GM20000 (cell line): ENCODE measurements at regions not wholly inside any gene's neighbourhood (a gene's known extent, or its start where the extent isn't known, plus 50 kb on each side); places are given as distances from the start of the nearest gene placed in this dataset.
"Not testable (repeated sequence)": the region's sequence is repeated elsewhere in the genome, so short reads cannot be mapped to it uniquely, and the experiment has no call there.

Source experiments
- DNase-seq: peaks from one replicate; pipeline ENCODE4 v3.0.0; 2012; ENCODE audit warnings: low spot score
- TF ChIP-seq, protein P1 (sequence below): IDR thresholded peaks from 2 replicates; pipeline ENCODE4 v1.5.1; 2012; ENCODE audit warnings: mild to moderate bottlenecking, control low read depth; ENCODE audit errors: extremely low read depth, missing control alignments

DNA sequence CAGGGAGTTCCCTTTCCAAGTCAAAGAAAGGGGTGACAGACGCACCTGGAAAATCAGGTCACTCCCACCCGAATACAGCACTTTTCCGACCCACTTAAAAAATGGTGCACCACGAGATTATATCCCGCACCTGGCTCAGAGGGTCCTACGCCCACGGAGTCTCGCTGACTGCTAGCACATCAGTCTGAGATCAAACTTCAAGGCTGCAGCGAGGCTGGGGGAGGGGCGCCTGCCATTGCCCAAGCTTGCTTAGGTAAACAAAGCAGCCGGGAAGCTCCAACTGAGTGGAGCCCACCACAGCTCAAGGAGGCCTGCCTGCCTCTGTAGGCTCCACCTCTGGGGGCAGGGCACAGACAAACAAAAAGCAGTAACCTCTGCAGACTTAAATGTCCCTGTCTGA, 277.8 kb upstream of the ARHGAP42 start:
- not testable (repeated sequence) for DNase-seq

DNA sequence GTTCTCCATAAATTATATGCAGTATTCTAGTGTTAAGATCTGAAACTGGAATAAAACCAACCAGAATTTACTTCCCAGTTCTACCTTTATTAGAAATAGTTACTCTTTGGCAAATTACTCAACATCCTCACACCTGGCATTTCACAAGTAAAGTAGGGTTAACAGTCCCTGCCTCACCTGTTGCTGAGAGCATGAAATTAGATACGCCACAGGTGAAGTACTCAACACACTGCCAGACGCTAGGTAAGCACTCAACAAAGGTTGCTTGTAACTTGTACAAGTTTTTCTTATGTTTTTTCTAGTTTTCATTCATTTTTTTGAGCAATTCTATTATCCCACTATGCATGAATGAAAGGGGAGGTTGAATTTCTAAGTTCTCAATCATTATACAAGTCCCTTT, 267.6 kb upstream of the ARHGAP42 start:
- TF ChIP-seq, protein P1, sequence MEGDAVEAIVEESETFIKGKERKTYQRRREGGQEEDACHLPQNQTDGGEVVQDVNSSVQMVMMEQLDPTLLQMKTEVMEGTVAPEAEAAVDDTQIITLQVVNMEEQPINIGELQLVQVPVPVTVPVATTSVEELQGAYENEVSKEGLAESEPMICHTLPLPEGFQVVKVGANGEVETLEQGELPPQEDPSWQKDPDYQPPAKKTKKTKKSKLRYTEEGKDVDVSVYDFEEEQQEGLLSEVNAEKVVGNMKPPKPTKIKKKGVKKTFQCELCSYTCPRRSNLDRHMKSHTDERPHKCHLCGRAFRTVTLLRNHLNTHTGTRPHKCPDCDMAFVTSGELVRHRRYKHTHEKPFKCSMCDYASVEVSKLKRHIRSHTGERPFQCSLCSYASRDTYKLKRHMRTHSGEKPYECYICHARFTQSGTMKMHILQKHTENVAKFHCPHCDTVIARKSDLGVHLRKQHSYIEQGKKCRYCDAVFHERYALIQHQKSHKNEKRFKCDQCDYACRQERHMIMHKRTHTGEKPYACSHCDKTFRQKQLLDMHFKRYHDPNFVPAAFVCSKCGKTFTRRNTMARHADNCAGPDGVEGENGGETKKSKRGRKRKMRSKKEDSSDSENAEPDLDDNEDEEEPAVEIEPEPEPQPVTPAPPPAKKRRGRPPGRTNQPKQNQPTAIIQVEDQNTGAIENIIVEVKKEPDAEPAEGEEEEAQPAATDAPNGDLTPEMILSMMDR: no peak
- no peak for DNase-seq

DNA sequence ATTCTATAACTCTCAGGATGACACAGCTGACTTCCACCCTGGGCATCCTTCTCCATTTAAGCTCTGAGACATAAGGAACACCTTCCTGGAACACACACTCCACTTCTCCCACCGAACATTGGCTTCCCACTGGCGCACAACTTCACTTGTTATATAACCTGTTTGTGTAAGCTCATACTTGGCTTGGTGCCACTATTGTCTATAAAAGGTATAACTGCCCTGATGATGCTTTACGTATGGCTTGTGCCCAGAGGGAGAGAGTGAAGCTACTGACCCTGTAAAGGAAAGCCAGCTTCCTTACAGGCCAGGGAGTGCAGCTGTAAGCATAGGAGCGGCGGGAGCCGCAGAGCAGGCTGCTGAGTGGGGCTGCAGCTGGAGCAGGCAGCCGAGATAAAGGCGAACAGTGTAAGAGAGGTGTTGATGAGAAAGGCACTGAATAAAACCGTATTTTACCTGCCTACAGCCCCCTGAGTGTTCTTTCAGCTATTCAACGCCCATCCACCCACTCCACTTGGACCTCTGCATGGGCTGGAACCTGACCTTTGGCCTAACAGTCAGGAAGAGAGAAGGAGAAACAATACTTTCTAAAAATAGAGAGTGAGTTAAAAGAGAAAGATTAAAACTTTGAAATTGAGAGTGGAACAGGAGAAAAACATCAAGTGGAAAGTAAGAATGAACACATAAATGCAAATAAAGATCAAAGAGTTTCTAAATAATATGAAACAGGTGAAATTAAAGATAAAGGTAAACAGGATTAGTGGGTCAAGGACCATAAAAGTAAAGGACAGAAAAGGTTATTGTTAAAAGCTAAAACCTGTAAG, 252.1 kb upstream of the ARHGAP42 start:
- TF ChIP-seq, protein P1: no peak
- no peak for DNase-seq

DNA sequence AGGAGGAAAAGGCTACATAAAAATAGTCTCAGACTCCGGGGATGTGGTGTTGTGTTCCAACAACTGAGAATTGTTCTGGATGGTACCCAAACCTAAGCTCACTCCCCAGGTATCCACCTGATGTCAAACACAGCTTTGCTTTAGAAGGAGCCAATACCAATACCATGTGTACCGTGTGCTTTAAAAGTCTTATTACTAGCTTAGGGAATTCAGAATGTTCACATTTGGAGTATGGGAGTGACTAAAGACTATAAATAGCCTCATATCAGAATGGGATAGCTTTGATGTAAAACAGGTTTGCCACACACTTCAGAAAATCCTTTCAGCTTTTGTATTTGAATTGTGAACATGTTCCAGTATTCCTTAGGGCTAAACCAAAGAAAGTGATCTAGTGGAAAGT, 248.7 kb upstream of the ARHGAP42 start:
- TF ChIP-seq, protein P1: no peak
- no peak for DNase-seq

DNA sequence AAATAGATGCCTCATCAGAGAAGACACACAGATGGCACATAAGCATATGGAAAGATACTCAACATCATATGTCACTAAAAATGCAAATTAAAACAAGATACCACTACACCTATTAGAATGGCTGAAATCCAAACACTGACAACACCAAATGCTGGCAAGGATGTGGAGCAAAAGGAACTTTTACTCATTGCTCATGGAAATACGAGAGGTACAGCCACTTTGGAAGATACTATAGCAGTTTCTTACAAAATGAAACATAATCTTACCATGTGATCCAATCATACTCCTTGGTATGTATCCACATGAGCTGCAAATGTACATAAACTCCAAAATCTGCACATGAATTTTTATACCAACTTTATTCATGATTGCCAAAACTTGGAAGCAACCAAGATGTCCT, 246.0 kb upstream of the ARHGAP42 start:
- TF ChIP-seq, protein P1: no peak

DNA sequence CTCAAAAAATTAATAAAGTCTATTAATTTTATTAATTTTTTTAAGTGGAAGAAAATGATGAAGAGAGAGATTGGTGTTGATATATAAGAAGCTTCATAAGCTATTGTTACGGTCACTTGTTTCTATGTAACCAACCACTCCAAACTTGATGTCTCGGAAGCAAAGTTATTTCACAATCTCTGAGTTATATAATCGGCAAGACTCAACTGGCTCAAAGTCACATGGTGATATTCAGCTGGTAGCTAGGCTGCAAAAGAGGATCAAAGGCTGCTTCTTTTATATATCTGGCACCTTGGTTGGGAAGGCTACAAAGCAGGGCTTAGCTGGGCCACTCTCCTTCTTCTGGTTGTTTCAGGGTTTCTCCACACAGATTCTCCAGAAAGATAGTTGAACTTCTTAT, 245.1 kb upstream of the ARHGAP42 start:
- TF ChIP-seq, protein P1: no peak
- DNase-seq: no peak

More for the DNA sequence above, 246.0 kb upstream of the ARHGAP42 start:
- DNase-seq: no peak

DNA sequence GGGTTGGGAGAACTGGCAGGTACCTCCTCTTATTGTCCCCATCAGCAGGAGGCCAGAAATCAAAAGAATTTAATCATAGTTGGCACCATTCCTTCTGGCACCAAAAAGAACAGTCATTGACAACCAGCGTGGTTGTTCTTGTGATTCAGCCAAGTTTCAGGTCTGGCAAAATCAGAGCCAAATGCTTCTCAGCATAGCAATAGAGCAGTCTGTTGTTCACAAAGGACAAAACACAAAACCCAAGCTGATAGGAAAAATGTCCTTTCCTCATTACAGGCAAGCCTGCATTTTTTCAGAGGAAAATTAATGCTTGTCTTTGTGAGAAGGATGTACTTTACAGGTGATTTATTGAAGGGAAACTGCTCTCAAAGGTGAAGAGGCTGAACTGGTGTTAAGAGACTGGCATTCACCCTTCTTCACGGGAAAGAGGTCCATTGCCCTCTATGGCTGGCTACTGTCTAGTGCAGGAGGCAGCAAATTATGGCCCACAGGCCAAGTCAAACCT, 241.8 kb upstream of the ARHGAP42 start:
- TF ChIP-seq, protein P1: no peak
- DNase-seq: no peak

DNA sequence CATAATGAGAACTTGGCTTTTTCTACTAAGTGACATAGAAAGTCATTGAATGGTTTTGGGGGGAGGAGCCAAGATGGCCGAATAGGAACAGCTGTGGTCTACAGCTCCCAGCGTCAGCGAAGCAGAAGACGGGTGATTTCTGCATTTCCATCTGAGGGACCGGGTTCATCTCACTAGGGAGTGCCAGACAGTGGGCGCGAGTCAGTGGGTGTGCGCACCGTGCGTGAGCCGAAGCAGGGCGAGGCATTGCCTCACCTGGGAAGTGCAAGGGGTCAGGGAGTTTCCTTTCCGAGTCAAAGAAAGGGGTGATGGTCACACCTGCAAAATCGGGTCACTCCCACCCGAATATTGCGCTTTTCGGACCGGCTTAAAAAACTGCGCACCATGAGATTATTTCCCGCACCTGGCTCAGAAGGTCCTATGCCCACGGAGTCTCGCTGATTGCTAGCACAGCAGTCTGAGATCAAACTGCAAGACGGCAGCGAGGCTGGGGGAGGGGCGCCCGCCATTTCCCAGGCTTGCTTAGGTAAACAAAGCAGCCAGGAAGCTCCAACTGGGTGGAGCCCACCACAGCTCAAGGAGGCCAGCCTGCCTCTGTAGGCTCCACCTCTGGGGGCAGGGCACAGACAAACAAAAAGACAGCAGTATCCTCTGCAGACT, 235.2 kb upstream of the ARHGAP42 start:
- DNase-seq: not testable (repeated sequence)
